ENCODE measurements at regions not wholly inside any gene's neighbourhood (a gene's known extent, or its start where the extent isn't known, plus 50 kb on each side); places are given as distances from the start of the nearest gene placed in this dataset.

GRCh38 chr18:22546905-22547570, 129.3 kb upstream of the CTAGE1 start:
- TF ChIP-seq CTCF (IDR thresholded peaks at IDR 0.05) (no peak), POLR2A (IDR thresholded peaks at IDR 0.05) (no peak), EP300 (IDR thresholded peaks at IDR 0.05) (no peak), POLR2AphosphoS5 (IDR thresholded peaks at IDR 0.05) (no peak)

Data from suprapubic skin (tissue), 4 donors.